ENCODE measurements at regions not wholly inside any gene's neighbourhood (a gene's known extent, or its start where the extent isn't known, plus 50 kb on each side); places are given as distances from the start of the nearest gene placed in this dataset.

GRCh38 chr11:70751142-70751734 is 352.9 kb downstream of the CTTN start:
- DNase-seq: no peak

GRCh38 chr11:70755410-70756158 is 357.3 kb downstream of the CTTN start:
- DNase-seq: peak; percentile 48

- DNase-seq: no peak
Measured at GRCh38 chr11:70756341-70756740, 358.0 kb downstream of the CTTN start.

GRCh38 chr11:70756756-70757155 is 358.4 kb downstream of the CTTN start:
- DNase-seq: no peak

GRCh38 chr11:70757241-70757640 is 358.9 kb downstream of the CTTN start:
- no peak for DNase-seq

GRCh38 chr11:70758206-70758605 is 359.9 kb downstream of the CTTN start:
- DNase-seq: no peak

GRCh38 chr11:70759846-70760245 is 361.5 kb downstream of the CTTN start:
- DNase-seq: no peak

- DNase-seq: no peak
Measured at GRCh38 chr11:70760416-70761020, 362.2 kb downstream of the CTTN start.

- DNase-seq: no peak
Measured at GRCh38 chr11:70761094-70761907, 363.0 kb downstream of the CTTN start.

GRCh38 chr11:70761908-70762337 is 363.6 kb downstream of the CTTN start:
- DNase-seq: no peak

- DNase-seq: no peak
Measured at GRCh38 chr11:70762810-70763209, 364.5 kb downstream of the CTTN start.

- no peak for DNase-seq
Measured at GRCh38 chr11:70763606-70764005, 365.3 kb downstream of the CTTN start.

GRCh38 chr11:70764356-70764905 is 366.1 kb downstream of the CTTN start:
- no peak for DNase-seq

GRCh38 chr11:70766901-70767300 is 368.6 kb downstream of the CTTN start:
- no peak for DNase-seq

GRCh38 chr11:70768346-70769095 is 370.2 kb downstream of the CTTN start:
- DNase-seq: no peak

- DNase-seq: no peak
Measured at GRCh38 chr11:70769106-70769505, 370.8 kb downstream of the CTTN start.

GRCh38 chr11:70769521-70769920 is 371.2 kb downstream of the CTTN start:
- DNase-seq: no peak

- DNase-seq: no peak
Measured at GRCh38 chr11:70771099-70771885, 373.0 kb downstream of the CTTN start.

- no peak for DNase-seq
Measured at GRCh38 chr11:70772950-70773349, 374.6 kb downstream of the CTTN start.

- no peak for DNase-seq
Measured at GRCh38 chr11:70775386-70776075, 377.2 kb downstream of the CTTN start.

Measured in activated CD4-positive, alpha-beta T cell treated with anti-CD3 and anti-CD28 coated beads, Interleukin-2, amount 50 U/mL, for 1 hour (primary cell).